MM.1S (cell line): ENCODE measurements at regions not wholly inside any gene's neighbourhood (a gene's known extent, or its start where the extent isn't known, plus 50 kb on each side); places are given as distances from the start of the nearest gene placed in this dataset.

Source experiments
- CTCF ChIP-seq: fragments of 300-600 bp; sonication (generic); IDR thresholded peaks from 2 replicates; pipeline ENCODE4 v1.5.1; 2016; ENCODE audit warnings: antibody characterized with exemption, low read length, mixed read lengths
- EZH2 ChIP-seq: fragments of 300-600 bp; sonication (generic); optimal IDR thresholded peaks from 2 replicates; pipeline ENCODE3; 2017; ENCODE audit warnings: low read depth, mild to moderate bottlenecking, antibody characterized with exemption, low read length, mixed read lengths

- no peak for TF ChIP-seq CTCF
- no peak for TF ChIP-seq EZH2
Observed at GRCh38 chr10:42977032-42977416, 99.8 kb upstream of the RET start.
